ENCODE measurements at regions not wholly inside any gene's neighbourhood (a gene's known extent, or its start where the extent isn't known, plus 50 kb on each side); places are given as distances from the start of the nearest gene placed in this dataset.

DNA sequence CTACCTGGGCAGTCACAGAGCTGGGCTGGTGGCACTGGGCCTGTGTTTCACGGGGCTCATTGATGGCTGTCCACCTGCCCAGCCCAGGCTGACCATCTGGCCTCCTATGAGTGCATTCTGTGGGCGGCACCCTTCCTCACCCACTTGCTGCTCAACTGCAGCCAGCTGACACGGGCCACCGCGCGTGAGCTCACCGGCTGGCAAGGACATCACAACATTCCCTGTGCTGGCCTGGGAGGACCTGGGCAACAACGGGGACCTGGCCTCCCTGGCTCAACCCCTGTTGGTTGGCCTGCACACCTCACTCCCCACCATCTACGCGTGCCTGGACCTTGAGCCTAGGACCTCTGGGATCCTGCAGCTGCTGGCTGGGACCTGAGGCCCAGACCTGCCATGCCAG is 98.2 kb upstream of the DTNA start:
- Histone ChIP-seq H3K36me3 (no peaks in the 10 kb centered on the region), H3K27ac (no peak overlapping the region), H3K27me3 (no peaks in the 10 kb centered on the region), H3K4me3 (no peak overlapping the region), H3K4me1 (peaks cover 0 to 6% of the 10 kb centered on the region in 2 donors), H3K9me3 (peaks cover 0 to 12% of the 10 kb centered on the region in 2 donors)
- no peak for DNase-seq (ENCODE audit: low spot score in 2 of 2)
- TF ChIP-seq CTCF (IDR thresholded peaks at IDR 0.05), result no peak
- intact Hi-C loops (cut with DNase I), result no loop called here

DNA sequence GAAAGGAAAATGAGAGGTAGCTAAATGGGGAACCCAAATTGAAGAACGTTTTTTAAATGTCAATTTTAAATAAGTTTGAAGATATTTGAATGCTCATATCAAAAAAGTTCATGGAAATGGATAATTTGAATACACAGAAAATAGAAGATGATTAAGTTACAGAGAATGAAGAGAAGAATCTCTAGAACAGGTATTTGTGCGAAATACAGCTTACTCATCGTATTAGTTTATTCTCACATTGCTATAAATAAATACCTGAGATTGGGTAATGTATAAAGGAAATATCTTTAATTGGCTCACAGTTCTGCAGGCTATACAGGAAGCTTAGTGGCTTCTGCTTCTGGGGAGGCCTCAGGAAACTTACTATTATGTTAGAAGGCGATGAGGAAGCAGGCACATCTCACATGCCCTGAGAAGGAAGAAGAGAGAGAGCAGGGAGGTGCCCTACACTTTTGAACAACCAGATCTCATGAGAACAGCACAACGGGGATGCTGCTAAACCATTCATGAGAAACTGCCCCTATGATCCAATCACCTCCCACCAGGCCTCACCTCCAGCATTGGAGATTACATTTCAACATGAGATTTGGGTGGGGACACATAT is 89.7 kb upstream of the DTNA start:
- H3K27ac ChIP-seq, result no peak overlapping the region
- no peaks in the 10 kb centered on the region for H3K27me3 ChIP-seq
- no peaks in the 10 kb centered on the region for H3K4me1 ChIP-seq
- intact Hi-C loops (cut with DNase I), result no loop called here
- DNase-seq (ENCODE audit: low spot score in 2 of 2), result no peak
- H3K9me3 ChIP-seq, result peaks cover 0 to 13% of the 10 kb centered on the region in 2 donors
- H3K4me3 ChIP-seq, result no peak overlapping the region
- H3K36me3 ChIP-seq, result no peaks in the 10 kb centered on the region
- no peak for TF ChIP-seq CTCF (IDR thresholded peaks at IDR 0.05)

DNA sequence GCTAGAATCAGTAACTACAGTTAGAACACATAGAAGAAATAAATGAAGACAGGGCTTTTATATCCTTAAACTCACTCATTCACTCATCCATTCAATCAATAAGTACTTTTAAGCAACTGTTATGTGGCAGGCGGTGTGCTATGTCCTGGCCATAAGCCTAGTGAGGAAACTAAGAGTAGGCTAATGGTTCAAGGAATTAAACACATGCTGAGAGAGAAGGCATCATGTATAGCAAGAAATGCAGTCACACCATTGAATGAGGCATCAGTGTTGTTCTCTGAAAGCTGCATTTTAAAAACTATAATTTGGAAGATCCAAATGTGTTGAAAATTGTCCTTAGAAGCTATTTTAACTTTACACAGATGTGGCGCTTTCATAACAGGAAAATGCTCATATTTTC is 86.5 kb upstream of the DTNA start:
- H3K27me3 ChIP-seq, result no peaks in the 10 kb centered on the region
- H3K9me3 ChIP-seq, result no peaks in the 10 kb centered on the region
- intact Hi-C loops (cut with DNase I), result no loop called here
- no peaks in the 10 kb centered on the region for H3K4me1 ChIP-seq
- H3K27ac ChIP-seq, result no peak overlapping the region
- no peak overlapping the region for H3K4me3 ChIP-seq
- DNase-seq (ENCODE audit: low spot score in 2 of 2), result no peak
- no peaks in the 10 kb centered on the region for H3K36me3 ChIP-seq
- TF ChIP-seq CTCF (IDR thresholded peaks at IDR 0.05), result no peak

DNA sequence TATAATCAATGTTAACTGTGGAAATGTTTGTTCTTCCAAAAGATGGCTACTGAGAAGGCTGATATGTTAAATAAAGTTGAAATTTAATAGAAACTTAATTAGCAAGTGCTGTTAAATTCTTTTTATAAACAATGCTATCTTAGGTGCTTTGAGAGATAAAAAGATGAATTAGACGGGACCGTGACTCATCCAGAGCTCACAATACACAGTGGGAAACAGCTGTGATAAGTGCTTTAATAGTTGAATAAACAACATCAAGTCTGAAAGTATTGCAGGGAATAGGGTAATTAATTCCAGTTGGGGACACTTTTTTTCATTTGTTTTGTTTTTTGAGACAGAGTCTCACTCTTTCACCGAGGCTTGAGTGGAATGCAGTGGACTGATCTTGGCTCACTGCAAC is 85.5 kb upstream of the DTNA start:
- Histone ChIP-seq H3K36me3 (no peaks in the 10 kb centered on the region), H3K4me1 (no peaks in the 10 kb centered on the region), H3K9me3 (no peaks in the 10 kb centered on the region), H3K27me3 (no peaks in the 10 kb centered on the region), H3K27ac (no peak overlapping the region), H3K4me3 (no peak overlapping the region)
- no peak for DNase-seq (ENCODE audit: low spot score in 2 of 2)
- intact Hi-C loops (cut with DNase I), result no loop called here
- no peak for TF ChIP-seq CTCF (IDR thresholded peaks at IDR 0.05)

GRCh38 chr18:34626404-34627136 is 83.5 kb upstream of the DTNA start:
- Histone ChIP-seq H3K4me1 (no peaks in the 10 kb centered on the region), H3K27ac (no peak overlapping the region), H3K4me3 (no peak overlapping the region), H3K9me3 (no peaks in the 10 kb centered on the region), H3K27me3 (no peaks in the 10 kb centered on the region), H3K36me3 (no peaks in the 10 kb centered on the region)
- intact Hi-C loops (cut with DNase I), result no loop called here
- no peak for TF ChIP-seq CTCF (IDR thresholded peaks at IDR 0.05)
- no peak for DNase-seq (ENCODE audit: low spot score in 2 of 2)
